Progenitor cell of endocrine pancreas (in vitro differentiated cells): ENCODE measurements at regions not wholly inside any gene's neighbourhood (a gene's known extent, or its start where the extent isn't known, plus 50 kb on each side); places are given as distances from the start of the nearest gene placed in this dataset.

Experiments
- DNase-seq: peaks from one replicate; pipeline ENCODE4 v3.0.0; 2021; ENCODE audit warnings: low spot score; ENCODE audit not compliant: unreplicated experiment
- H3K27ac Mint-ChIP-seq: 2 replicates; pipeline ENCODE4 v1.8.0; 2021; ENCODE audit warnings: mild to moderate bottlenecking, moderate library complexity, mixed read lengths
- H3K27me3 Mint-ChIP-seq: 2 replicates; pipeline ENCODE4 v1.8.0; 2021; ENCODE audit warnings: mixed read lengths
- H3K36me3 Mint-ChIP-seq: 2 replicates; pipeline ENCODE4 v1.8.0; 2022; ENCODE audit warnings: mixed read lengths; ENCODE audit not compliant: insufficient read depth
- H3K4me1 Mint-ChIP-seq: 2 replicates; pipeline ENCODE4 v1.8.0; 2021; ENCODE audit warnings: low read depth, mixed read lengths
- H3K4me3 Mint-ChIP-seq: 2 replicates; pipeline ENCODE4 v1.8.0; 2021; ENCODE audit warnings: low read depth, mild to moderate bottlenecking, moderate library complexity, mixed read lengths
- H3K9me3 Mint-ChIP-seq: 2 replicates; pipeline ENCODE4 v1.8.0; 2021; ENCODE audit warnings: low read depth, mixed read lengths
- TF ChIP-seq, protein P1 (sequence below): fragments of 200-600 bp; sonication (generic); IDR thresholded peaks from one replicate; pipeline ENCODE4 v1.5.0; 2021; ENCODE audit warnings: antibody characterized with exemption, mild to moderate bottlenecking; ENCODE audit not compliant: unreplicated experiment

DNA sequence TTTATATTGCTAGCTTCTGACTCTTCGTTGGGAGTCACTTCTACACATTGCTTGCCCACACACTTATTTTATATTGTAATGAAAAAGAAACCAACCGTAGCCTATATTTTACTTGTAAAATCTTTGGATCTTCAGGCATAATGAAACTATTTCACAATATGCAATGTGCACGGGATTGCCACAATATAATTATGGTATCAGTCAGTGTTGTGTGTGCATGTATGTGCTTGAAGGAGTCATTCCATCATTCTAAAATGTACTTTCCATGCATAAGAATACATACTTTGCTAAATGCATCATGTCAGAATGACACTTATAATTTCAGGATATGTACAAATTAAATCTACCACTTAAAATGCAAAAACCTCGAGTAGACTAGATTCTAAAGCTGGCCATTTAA lies 64.0 kb upstream of the TLE4 start:
- no peak overlapping the region for H3K4me3 Mint-ChIP-seq
- no peak overlapping the region for H3K27ac Mint-ChIP-seq
- no peaks in the 10 kb centered on the region for H3K9me3 Mint-ChIP-seq

DNA sequence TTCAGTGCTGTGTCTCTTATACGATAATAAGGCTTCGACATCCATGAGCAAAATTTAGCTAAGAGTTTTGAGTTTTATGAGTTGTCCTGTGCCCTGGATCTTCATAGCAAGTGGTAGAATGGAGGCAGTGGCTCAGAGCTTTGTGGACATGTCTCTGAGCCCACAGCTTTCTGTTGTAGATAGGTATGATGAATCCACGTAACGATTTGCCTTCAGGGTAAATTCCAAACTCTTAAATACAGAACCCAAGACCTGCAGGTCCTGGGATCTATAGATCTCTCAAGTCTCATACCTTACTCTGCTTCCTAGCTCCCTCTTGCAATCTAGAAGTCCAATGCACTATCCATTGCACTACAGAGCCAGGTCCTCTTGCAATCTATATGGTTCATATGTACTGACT lies 59.5 kb upstream of the TLE4 start:
- no peaks in the 10 kb centered on the region for H3K36me3 Mint-ChIP-seq
- no peak for DNase-seq
- H3K27me3 Mint-ChIP-seq = peaks cover 3% of the 10 kb centered on the region
- no peaks in the 10 kb centered on the region for H3K9me3 Mint-ChIP-seq
- H3K27ac Mint-ChIP-seq = no peak overlapping the region
- H3K4me1 Mint-ChIP-seq = peaks cover 3% of the 10 kb centered on the region
- no peak overlapping the region for H3K4me3 Mint-ChIP-seq
- TF ChIP-seq, protein P1, sequence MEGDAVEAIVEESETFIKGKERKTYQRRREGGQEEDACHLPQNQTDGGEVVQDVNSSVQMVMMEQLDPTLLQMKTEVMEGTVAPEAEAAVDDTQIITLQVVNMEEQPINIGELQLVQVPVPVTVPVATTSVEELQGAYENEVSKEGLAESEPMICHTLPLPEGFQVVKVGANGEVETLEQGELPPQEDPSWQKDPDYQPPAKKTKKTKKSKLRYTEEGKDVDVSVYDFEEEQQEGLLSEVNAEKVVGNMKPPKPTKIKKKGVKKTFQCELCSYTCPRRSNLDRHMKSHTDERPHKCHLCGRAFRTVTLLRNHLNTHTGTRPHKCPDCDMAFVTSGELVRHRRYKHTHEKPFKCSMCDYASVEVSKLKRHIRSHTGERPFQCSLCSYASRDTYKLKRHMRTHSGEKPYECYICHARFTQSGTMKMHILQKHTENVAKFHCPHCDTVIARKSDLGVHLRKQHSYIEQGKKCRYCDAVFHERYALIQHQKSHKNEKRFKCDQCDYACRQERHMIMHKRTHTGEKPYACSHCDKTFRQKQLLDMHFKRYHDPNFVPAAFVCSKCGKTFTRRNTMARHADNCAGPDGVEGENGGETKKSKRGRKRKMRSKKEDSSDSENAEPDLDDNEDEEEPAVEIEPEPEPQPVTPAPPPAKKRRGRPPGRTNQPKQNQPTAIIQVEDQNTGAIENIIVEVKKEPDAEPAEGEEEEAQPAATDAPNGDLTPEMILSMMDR = no peak

More for the DNA sequence above, 64.0 kb upstream of the TLE4 start:
- TF ChIP-seq, protein P1 = no peak
- H3K4me1 Mint-ChIP-seq = peaks cover 3% of the 10 kb centered on the region
- no peaks in the 10 kb centered on the region for H3K36me3 Mint-ChIP-seq
- H3K27me3 Mint-ChIP-seq = peaks cover 24% of the 10 kb centered on the region
- DNase-seq = no peak
